Esophagus muscularis mucosa (tissue), 4 donors: ENCODE measurements at regions not wholly inside any gene's neighbourhood (a gene's known extent, or its start where the extent isn't known, plus 50 kb on each side); places are given as distances from the start of the nearest gene placed in this dataset.

Experiments used
- DNase-seq: peaks from one replicate; pipeline ENCODE4 v3.0.0-alpha.2; 2017; ENCODE audit errors: extremely low spot score
- H3K27ac ChIP-seq, 4 donors: fragments of 200-600 bp; sonication (generic); replicated peaks in 1 of 4; 1 replicate in 3 of 4; 2 replicates in 1 of 4; pipeline ENCODE4 v1.5.1; 2016 to 2019; ENCODE audit warnings: mild to moderate bottlenecking in 1 of 4
- H3K27me3 ChIP-seq, 4 donors: fragments of 200-600 bp; sonication (generic); one replicate each; pipeline versions ENCODE4 v1.5.1 to v1.6.0; 2016 to 2019
- H3K36me3 ChIP-seq, 4 donors: fragments of 200-600 bp; sonication (generic); one replicate each; pipeline ENCODE4 v1.5.1; 2016 to 2019
- H3K4me1 ChIP-seq, 4 donors: fragments of 200-600 bp; sonication (generic); one replicate each; pipeline ENCODE4 v1.5.1; 2016 to 2019
- H3K4me3 ChIP-seq, 4 donors: fragments of 200-600 bp; sonication (generic); 1 replicate in 2 of 4; 2 replicates in 2 of 4; pipeline ENCODE4 v1.5.1; 2016 to 2019; ENCODE audit warnings: mild to moderate bottlenecking in 4 of 4, moderate library complexity in 1 of 4
- H3K9me3 ChIP-seq, 4 donors: fragments of 200-600 bp; sonication (generic); 1 replicate in 3 of 4; 2 replicates in 1 of 4; pipeline ENCODE4 v1.5.1; 2016 to 2019
- CTCF ChIP-seq, 3 experiments: fragments of 200-600 bp in 2 of 3; fragments of 450-650 bp in 1 of 3; sonication (generic) in 2 of 3; IDR thresholded peaks; one replicate each; pipeline ENCODE4 v1.5.1; 2017 to 2019; ENCODE audit warnings: antibody characterized with exemption in 3 of 3, mild to moderate bottlenecking in 2 of 3, moderate library complexity in 1 of 3
- EP300 ChIP-seq: sonication (generic); formaldehyde crosslinking; IDR thresholded peaks from one replicate; pipeline ENCODE4 v1.6.1; 2017; ENCODE audit warnings: antibody characterized with exemption
- POLR2A ChIP-seq: fragments of 450-650 bp; IDR thresholded peaks from one replicate; pipeline ENCODE4 v1.6.1; 2017; ENCODE audit warnings: antibody characterized with exemption, moderate library complexity, mild to moderate bottlenecking, low read depth
- POLR2AphosphoS5 ChIP-seq, 2 donors: sonication (generic); formaldehyde crosslinking; IDR thresholded peaks; one replicate each; pipeline ENCODE4 v1.6.1; 2017; ENCODE audit warnings: antibody characterized with exemption in 2 of 2
- WGBS: methylation state at CpG from one replicate; pipeline ENCODE4 v1.1.5; 2018; 5-methylcytosine and 5-hydroxymethylcytosine counted together
- intact Hi-C: fragments of 100-400 bp; cut with DNase I; formaldehyde crosslinking; loops from one replicate; pipeline ENCODE4 v1.15.1; 2023

- Histone ChIP-seq H3K27ac (no peak overlapping the region), H3K27me3 (no peaks in the 10 kb centered on the region), H3K36me3 (no peaks in the 10 kb centered on the region), H3K9me3 (no peaks in the 10 kb centered on the region), H3K4me1 (peaks cover 0 to 10% (median 0%) of the 10 kb centered on the region in 4 donors), H3K4me3 (no peak overlapping the region)
- intact Hi-C loops = no loop called here
- TF ChIP-seq POLR2A (no peak), CTCF (IDR thresholded peaks at IDR 0.05) (no peak), EP300 (no peak), POLR2AphosphoS5 (IDR thresholded peaks at IDR 0.05) (no peak)
- WGBS = 70% methylated on average over 5 of the region's 5 CpGs
- peak; percentile 21 for DNase-seq
Measured at GRCh38 chr18:26746398-26746797, 119.1 kb downstream of the AQP4 start.

- H3K27ac ChIP-seq = no peak overlapping the region
- 63% methylated on average over 6 of the region's 6 CpGs for WGBS
- no peak overlapping the region for H3K4me3 ChIP-seq
- H3K27me3 ChIP-seq = no peaks in the 10 kb centered on the region
- no peak for TF ChIP-seq POLR2A
- TF ChIP-seq POLR2AphosphoS5 (IDR thresholded peaks at IDR 0.05) = no peak
- TF ChIP-seq EP300 = no peak
- no peak for TF ChIP-seq CTCF (IDR thresholded peaks at IDR 0.05)
- intact Hi-C loops = no loop called here
- no peaks in the 10 kb centered on the region for H3K36me3 ChIP-seq
- peaks cover 0 to 10% (median 0%) of the 10 kb centered on the region in 4 donors for H3K4me1 ChIP-seq
- no peaks in the 10 kb centered on the region for H3K9me3 ChIP-seq
- DNase-seq = peak; percentile 74
Measured at GRCh38 chr18:26745288-26746181, 120.0 kb downstream of the AQP4 start.

- Histone ChIP-seq H3K36me3 (no peaks in the 10 kb centered on the region), H3K4me1 (peaks cover 0 to 10% (median 0%) of the 10 kb centered on the region in 4 donors), H3K9me3 (no peaks in the 10 kb centered on the region), H3K4me3 (no peak overlapping the region), H3K27me3 (no peaks in the 10 kb centered on the region), H3K27ac (no peak overlapping the region)
- no peak for TF ChIP-seq POLR2AphosphoS5 (IDR thresholded peaks at IDR 0.05)
- TF ChIP-seq POLR2A = no peak
- TF ChIP-seq EP300 = no peak
- TF ChIP-seq CTCF (IDR thresholded peaks at IDR 0.05) = no peak
- WGBS = 83% methylated on average over 3 of the region's 3 CpGs
- intact Hi-C loops = no loop called here
- peak; percentile 31 for DNase-seq
Measured at GRCh38 chr18:26741758-26742157, 123.7 kb downstream of the AQP4 start.

GRCh38 chr18:26741048-26741447 is 124.5 kb downstream of the AQP4 start:
- peaks cover 0 to 2% (median 0%) of the 10 kb centered on the region in 4 donors for H3K4me1 ChIP-seq
- no peaks in the 10 kb centered on the region for H3K36me3 ChIP-seq
- TF ChIP-seq CTCF (IDR thresholded peaks at IDR 0.05) (no peak), POLR2A (no peak), EP300 (no peak), POLR2AphosphoS5 (IDR thresholded peaks at IDR 0.05) (no peak)
- WGBS = 85% methylated on average over 1 of the region's 1 CpG
- DNase-seq = no peak
- intact Hi-C loops = no loop called here
- H3K4me3 ChIP-seq = no peak overlapping the region
- no peaks in the 10 kb centered on the region for H3K27me3 ChIP-seq
- no peaks in the 10 kb centered on the region for H3K9me3 ChIP-seq
- H3K27ac ChIP-seq = no peak overlapping the region
